ENCODE measurements at regions not wholly inside any gene's neighbourhood (a gene's known extent, or its start where the extent isn't known, plus 50 kb on each side); places are given as distances from the start of the nearest gene placed in this dataset.

DNA sequence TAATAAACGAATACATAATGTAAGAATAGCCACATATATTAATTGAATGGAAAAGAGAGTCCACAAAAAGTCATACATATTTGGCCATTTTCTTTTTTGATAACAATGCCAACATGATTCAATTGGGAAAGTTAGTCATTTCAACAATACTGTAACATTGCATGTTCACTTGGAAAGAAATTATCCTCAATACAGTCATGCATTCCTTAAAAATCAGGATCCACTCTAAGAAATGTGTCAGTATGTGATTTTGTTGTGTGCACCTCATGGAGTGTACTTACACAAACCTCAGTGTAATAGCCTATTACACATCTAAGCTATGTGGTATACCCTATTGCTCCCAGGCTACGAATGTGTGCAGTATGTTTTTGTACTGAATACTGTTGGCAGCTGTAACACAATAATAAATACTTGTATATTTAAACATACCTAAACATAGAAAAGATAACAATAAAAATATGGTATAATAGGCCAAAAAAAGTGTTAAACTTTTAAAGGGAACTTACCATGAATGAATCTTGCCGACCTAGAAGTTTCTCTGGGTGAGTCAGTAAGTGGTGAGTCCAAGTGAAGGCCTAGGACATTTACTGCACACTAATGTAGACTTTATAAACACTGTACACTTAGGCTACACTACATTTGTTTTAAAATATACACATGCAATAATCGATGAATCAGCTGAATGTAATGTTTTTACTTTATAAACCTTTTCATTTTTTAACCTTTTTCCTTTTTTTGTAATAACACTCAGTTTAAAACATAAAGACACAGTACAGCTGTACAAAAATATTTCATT lies 806.8 kb downstream of the PCDH18 start:
- TF ChIP-seq PPARA (CRISPR knock-in tag; IDR thresholded peaks at IDR 0.05; ENCODE audit: borderline replicate concordance) (no peak), ZNF70 (CRISPR knock-in tag; IDR thresholded peaks at IDR 0.05) (no peak), OSR1 (CRISPR knock-in tag; IDR thresholded peaks at IDR 0.05) (no peak), ESRRG (CRISPR knock-in tag; IDR thresholded peaks at IDR 0.05) (no peak), RARB (CRISPR knock-in tag; IDR thresholded peaks at IDR 0.05) (no peak), ZC3H10 (CRISPR knock-in tag; IDR thresholded peaks at IDR 0.05) (no peak), ARNTL (CRISPR knock-in tag; IDR thresholded peaks at IDR 0.05; ENCODE audit: borderline replicate concordance, low read depth) (no peak), ZFP3 (CRISPR knock-in tag; IDR thresholded peaks at IDR 0.05) (no peak), ZNF8 (CRISPR knock-in tag; IDR thresholded peaks at IDR 0.05) (no peak)
- TF ChIP-seq, protein P1, sequence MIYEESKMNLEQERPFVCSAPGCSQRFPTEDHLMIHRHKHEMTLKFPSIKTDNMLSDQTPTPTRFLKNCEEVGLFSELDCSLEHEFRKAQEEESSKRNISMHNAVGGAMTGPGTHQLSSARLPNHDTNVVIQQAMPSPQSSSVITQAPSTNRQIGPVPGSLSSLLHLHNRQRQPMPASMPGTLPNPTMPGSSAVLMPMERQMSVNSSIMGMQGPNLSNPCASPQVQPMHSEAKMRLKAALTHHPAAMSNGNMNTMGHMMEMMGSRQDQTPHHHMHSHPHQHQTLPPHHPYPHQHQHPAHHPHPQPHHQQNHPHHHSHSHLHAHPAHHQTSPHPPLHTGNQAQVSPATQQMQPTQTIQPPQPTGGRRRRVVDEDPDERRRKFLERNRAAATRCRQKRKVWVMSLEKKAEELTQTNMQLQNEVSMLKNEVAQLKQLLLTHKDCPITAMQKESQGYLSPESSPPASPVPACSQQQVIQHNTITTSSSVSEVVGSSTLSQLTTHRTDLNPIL (CRISPR knock-in tag; IDR thresholded peaks at IDR 0.05; ENCODE audit: low read depth) = no peak
- TF ChIP-seq, protein P2, sequence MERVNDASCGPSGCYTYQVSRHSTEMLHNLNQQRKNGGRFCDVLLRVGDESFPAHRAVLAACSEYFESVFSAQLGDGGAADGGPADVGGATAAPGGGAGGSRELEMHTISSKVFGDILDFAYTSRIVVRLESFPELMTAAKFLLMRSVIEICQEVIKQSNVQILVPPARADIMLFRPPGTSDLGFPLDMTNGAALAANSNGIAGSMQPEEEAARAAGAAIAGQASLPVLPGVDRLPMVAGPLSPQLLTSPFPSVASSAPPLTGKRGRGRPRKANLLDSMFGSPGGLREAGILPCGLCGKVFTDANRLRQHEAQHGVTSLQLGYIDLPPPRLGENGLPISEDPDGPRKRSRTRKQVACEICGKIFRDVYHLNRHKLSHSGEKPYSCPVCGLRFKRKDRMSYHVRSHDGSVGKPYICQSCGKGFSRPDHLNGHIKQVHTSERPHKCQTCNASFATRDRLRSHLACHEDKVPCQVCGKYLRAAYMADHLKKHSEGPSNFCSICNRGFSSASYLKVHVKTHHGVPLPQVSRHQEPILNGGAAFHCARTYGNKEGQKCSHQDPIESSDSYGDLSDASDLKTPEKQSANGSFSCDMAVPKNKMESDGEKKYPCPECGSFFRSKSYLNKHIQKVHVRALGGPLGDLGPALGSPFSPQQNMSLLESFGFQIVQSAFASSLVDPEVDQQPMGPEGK (CRISPR knock-in tag; IDR thresholded peaks at IDR 0.05; ENCODE audit: borderline replicate concordance) = no peak
- TF ChIP-seq, protein P3, sequence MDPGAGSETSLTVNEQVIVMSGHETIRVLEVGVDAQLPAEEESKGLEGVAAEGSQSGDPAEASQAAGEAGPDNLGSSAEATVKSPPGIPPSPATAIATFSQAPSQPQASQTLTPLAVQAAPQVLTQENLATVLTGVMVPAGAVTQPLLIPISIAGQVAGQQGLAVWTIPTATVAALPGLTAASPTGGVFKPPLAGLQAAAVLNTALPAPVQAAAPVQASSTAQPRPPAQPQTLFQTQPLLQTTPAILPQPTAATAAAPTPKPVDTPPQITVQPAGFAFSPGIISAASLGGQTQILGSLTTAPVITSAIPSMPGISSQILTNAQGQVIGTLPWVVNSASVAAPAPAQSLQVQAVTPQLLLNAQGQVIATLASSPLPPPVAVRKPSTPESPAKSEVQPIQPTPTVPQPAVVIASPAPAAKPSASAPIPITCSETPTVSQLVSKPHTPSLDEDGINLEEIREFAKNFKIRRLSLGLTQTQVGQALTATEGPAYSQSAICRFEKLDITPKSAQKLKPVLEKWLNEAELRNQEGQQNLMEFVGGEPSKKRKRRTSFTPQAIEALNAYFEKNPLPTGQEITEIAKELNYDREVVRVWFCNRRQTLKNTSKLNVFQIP (CRISPR knock-in tag; IDR thresholded peaks at IDR 0.05; ENCODE audit: borderline replicate concordance, low read depth) = no peak
- TF ChIP-seq, protein P4, sequence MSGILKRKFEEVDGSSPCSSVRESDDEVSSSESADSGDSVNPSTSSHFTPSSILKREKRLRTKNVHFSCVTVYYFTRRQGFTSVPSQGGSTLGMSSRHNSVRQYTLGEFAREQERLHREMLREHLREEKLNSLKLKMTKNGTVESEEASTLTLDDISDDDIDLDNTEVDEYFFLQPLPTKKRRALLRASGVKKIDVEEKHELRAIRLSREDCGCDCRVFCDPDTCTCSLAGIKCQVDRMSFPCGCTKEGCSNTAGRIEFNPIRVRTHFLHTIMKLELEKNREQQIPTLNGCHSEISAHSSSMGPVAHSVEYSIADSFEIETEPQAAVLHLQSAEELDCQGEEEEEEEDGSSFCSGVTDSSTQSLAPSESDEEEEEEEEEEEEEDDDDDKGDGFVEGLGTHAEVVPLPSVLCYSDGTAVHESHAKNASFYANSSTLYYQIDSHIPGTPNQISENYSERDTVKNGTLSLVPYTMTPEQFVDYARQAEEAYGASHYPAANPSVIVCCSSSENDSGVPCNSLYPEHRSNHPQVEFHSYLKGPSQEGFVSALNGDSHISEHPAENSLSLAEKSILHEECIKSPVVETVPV (CRISPR knock-in tag; IDR thresholded peaks at IDR 0.05) = no peak
- TF ChIP-seq, protein P5, sequence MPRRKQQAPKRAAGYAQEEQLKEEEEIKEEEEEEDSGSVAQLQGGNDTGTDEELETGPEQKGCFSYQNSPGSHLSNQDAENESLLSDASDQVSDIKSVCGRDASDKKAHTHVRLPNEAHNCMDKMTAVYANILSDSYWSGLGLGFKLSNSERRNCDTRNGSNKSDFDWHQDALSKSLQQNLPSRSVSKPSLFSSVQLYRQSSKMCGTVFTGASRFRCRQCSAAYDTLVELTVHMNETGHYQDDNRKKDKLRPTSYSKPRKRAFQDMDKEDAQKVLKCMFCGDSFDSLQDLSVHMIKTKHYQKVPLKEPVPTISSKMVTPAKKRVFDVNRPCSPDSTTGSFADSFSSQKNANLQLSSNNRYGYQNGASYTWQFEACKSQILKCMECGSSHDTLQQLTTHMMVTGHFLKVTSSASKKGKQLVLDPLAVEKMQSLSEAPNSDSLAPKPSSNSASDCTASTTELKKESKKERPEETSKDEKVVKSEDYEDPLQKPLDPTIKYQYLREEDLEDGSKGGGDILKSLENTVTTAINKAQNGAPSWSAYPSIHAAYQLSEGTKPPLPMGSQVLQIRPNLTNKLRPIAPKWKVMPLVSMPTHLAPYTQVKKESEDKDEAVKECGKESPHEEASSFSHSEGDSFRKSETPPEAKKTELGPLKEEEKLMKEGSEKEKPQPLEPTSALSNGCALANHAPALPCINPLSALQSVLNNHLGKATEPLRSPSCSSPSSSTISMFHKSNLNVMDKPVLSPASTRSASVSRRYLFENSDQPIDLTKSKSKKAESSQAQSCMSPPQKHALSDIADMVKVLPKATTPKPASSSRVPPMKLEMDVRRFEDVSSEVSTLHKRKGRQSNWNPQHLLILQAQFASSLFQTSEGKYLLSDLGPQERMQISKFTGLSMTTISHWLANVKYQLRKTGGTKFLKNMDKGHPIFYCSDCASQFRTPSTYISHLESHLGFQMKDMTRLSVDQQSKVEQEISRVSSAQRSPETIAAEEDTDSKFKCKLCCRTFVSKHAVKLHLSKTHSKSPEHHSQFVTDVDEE (CRISPR knock-in tag; IDR thresholded peaks at IDR 0.05) = no peak

Measured in SK-N-SH treated with all-trans-retinoic acid at 6 μM for 48 hours (cell line).